SK-N-MC (cell line): ENCODE measurements at regions not wholly inside any gene's neighbourhood (a gene's known extent, or its start where the extent isn't known, plus 50 kb on each side); places are given as distances from the start of the nearest gene placed in this dataset.

Experiments
- DNase-seq: peaks from one replicate; pipeline ENCODE4 v3.0.0-alpha.2; 2011; ENCODE audit warnings: low read depth, low spot score
- H3K27ac ChIP-seq: fragments of 200-600 bp; sonication (generic); 2 replicates; pipeline ENCODE4 v1.5.1; 2016; ENCODE audit warnings: mixed run types
- H3K36me3 ChIP-seq: fragments of 200-600 bp; sonication (generic); 2 replicates; pipeline ENCODE4 v1.6.1; 2017; ENCODE audit warnings: antibody characterized with exemption, low read length, mixed read lengths; ENCODE audit not compliant: insufficient read depth
- H3K4me3 ChIP-seq: fragments of 200-600 bp; sonication (generic); 2 replicates; pipeline ENCODE4 v1.5.1; 2016
- H3K9ac ChIP-seq: fragments of 200-600 bp; sonication (generic); 2 replicates; pipeline ENCODE4 v1.8.0; 2017; ENCODE audit warnings: mixed run types, mixed read lengths; ENCODE audit not compliant: insufficient read length
- H3K9me3 ChIP-seq: fragments of 200-600 bp; sonication (generic); 2 replicates; pipeline ENCODE4 v1.6.1; 2017; ENCODE audit warnings: low read depth, mild to moderate bottlenecking, antibody characterized with exemption, low read length, moderate library complexity, mixed read lengths
- EZH2 ChIP-seq: fragments of 200-600 bp; sonication (generic); IDR thresholded peaks from one replicate; pipeline ENCODE4 v1.6.1; 2017; ENCODE audit warnings: antibody characterized with exemption
- FOXP2 ChIP-seq: optimal IDR thresholded peaks from 2 replicates; pipeline ENCODE3; 2011; ENCODE audit warnings: mild to moderate bottlenecking, moderate library complexity; ENCODE audit not compliant: insufficient read depth; ENCODE audit errors: extremely low read length, control extremely low read depth
- POLR2AphosphoS5 ChIP-seq: IDR thresholded peaks from 2 replicates; pipeline ENCODE4 v1.6.1; 2012; ENCODE audit warnings: mild to moderate bottlenecking, low read depth, low read length, borderline replicate concordance

GRCh38 chr5:1973391-1974013 lies 90.8 kb upstream of the IRX4 start:
- Histone ChIP-seq H3K36me3 (no peaks in the 10 kb centered on the region), H3K9ac (no peak overlapping the region), H3K9me3 (no peaks in the 10 kb centered on the region), H3K27ac (no peak overlapping the region), H3K4me3 (no peak overlapping the region)
- DNase-seq: no peak
- TF ChIP-seq POLR2AphosphoS5 (no peak), EZH2 (no peak), FOXP2 (no peak)

- TF ChIP-seq POLR2AphosphoS5 (no peak), EZH2 (no peak), FOXP2 (no peak)
- Histone ChIP-seq H3K9ac (no peak overlapping the region), H3K4me3 (no peak overlapping the region), H3K27ac (no peak overlapping the region), H3K9me3 (no peaks in the 10 kb centered on the region), H3K36me3 (no peaks in the 10 kb centered on the region)
- no peak for DNase-seq
Measured at GRCh38 chr5:1971944-1972343, 89.2 kb upstream of the IRX4 start.

- Histone ChIP-seq H3K9me3 (no peaks in the 10 kb centered on the region), H3K36me3 (no peaks in the 10 kb centered on the region), H3K27ac (no peak overlapping the region), H3K4me3 (no peak overlapping the region), H3K9ac (no peak overlapping the region)
- DNase-seq: no peak
- TF ChIP-seq FOXP2: no peak
- TF ChIP-seq EZH2: no peak
- no peak for TF ChIP-seq POLR2AphosphoS5
Measured at GRCh38 chr5:1967736-1968135, 85.0 kb upstream of the IRX4 start.

GRCh38 chr5:1966461-1966860 lies 83.7 kb upstream of the IRX4 start:
- Histone ChIP-seq H3K4me3 (no peak overlapping the region), H3K27ac (no peak overlapping the region), H3K9ac (no peak overlapping the region), H3K9me3 (no peaks in the 10 kb centered on the region), H3K36me3 (no peaks in the 10 kb centered on the region)
- no peak for DNase-seq
- no peak for TF ChIP-seq POLR2AphosphoS5
- no peak for TF ChIP-seq FOXP2
- no peak for TF ChIP-seq EZH2

- H3K4me3 ChIP-seq: no peak overlapping the region
- TF ChIP-seq POLR2AphosphoS5 (no peak), FOXP2 (no peak), EZH2 (no peak)
- H3K27ac ChIP-seq: no peak overlapping the region
- DNase-seq: no peak
- no peaks in the 10 kb centered on the region for H3K36me3 ChIP-seq
- no peaks in the 10 kb centered on the region for H3K9me3 ChIP-seq
- no peak overlapping the region for H3K9ac ChIP-seq
Measured at GRCh38 chr5:1965925-1966324, 83.2 kb upstream of the IRX4 start.

- Histone ChIP-seq H3K9ac (no peak overlapping the region), H3K9me3 (no peaks in the 10 kb centered on the region), H3K36me3 (no peaks in the 10 kb centered on the region), H3K27ac (no peak overlapping the region), H3K4me3 (no peak overlapping the region)
- no peak for DNase-seq
- TF ChIP-seq EZH2 (no peak), FOXP2 (no peak), POLR2AphosphoS5 (no peak)
Measured at GRCh38 chr5:1963941-1964451, 81.3 kb upstream of the IRX4 start.

- H3K36me3 ChIP-seq: no peaks in the 10 kb centered on the region
- H3K4me3 ChIP-seq: no peak overlapping the region
- no peak for DNase-seq
- H3K9me3 ChIP-seq: no peaks in the 10 kb centered on the region
- TF ChIP-seq EZH2: no peak
- no peak for TF ChIP-seq POLR2AphosphoS5
- no peak for TF ChIP-seq FOXP2
- no peak overlapping the region for H3K27ac ChIP-seq
- no peak overlapping the region for H3K9ac ChIP-seq
Measured at GRCh38 chr5:1963358-1963757, 80.6 kb upstream of the IRX4 start.

GRCh38 chr5:1962619-1963355 lies 80.1 kb upstream of the IRX4 start:
- no peak for TF ChIP-seq EZH2
- TF ChIP-seq POLR2AphosphoS5: no peak
- no peak for TF ChIP-seq FOXP2
- no peak overlapping the region for H3K9ac ChIP-seq
- no peak overlapping the region for H3K27ac ChIP-seq
- no peak for DNase-seq
- H3K4me3 ChIP-seq: no peak overlapping the region
- no peaks in the 10 kb centered on the region for H3K9me3 ChIP-seq
- no peaks in the 10 kb centered on the region for H3K36me3 ChIP-seq
